Natural killer cell (primary cell): ENCODE measurements at regions not wholly inside any gene's neighbourhood (a gene's known extent, or its start where the extent isn't known, plus 50 kb on each side); places are given as distances from the start of the nearest gene placed in this dataset.

Experiments used
- ATAC-seq, 3 donors: fragments of 150-1000 bp in 2 of 3; fragments of 200-7000 bp in 1 of 3; cut with Tn5 transposase; 1 replicate in 1 of 3; 2 replicates in 2 of 3; pipeline ENCODE4 v1.10.0; 2021; ENCODE audit warnings: mild to moderate bottlenecking in 2 of 3, moderate library complexity in 2 of 3
- DNase-seq, 2 donors: peaks; one replicate each; pipeline versions ENCODE4 v3.0.0 to v3.0.0-alpha.2; 2013 to 2021; ENCODE audit warnings: mixed read lengths in 1 of 2
- H3K27ac ChIP-seq: one replicate; pipeline ENCODE4 v1.5.1; 2013; ENCODE audit warnings: mild to moderate bottlenecking, low read length
- H3K27me3 ChIP-seq: one replicate; pipeline ENCODE4 v1.6.1; 2013; ENCODE audit warnings: low read length; ENCODE audit not compliant: control insufficient read depth, insufficient read depth
- H3K36me3 ChIP-seq: one replicate; pipeline ENCODE4 v1.6.1; 2013; ENCODE audit warnings: low read length; ENCODE audit not compliant: control insufficient read depth, insufficient read depth
- H3K4me1 ChIP-seq: one replicate; pipeline ENCODE4 v1.6.1; 2013; ENCODE audit warnings: low read length; ENCODE audit not compliant: control insufficient read depth, insufficient read depth
- H3K4me3 ChIP-seq: one replicate; pipeline ENCODE4 v1.5.1; 2013; ENCODE audit warnings: low read length
- H3K9me3 ChIP-seq: one replicate; pipeline ENCODE4 v1.6.1; 2013; ENCODE audit warnings: low read length; ENCODE audit not compliant: control insufficient read depth, insufficient read depth
- H3K27ac Mint-ChIP-seq, 2 donors: one replicate each; pipeline ENCODE4 v1.8.0; 2022; ENCODE audit warnings: mild to moderate bottlenecking in 2 of 2, mixed read lengths in 2 of 2, moderate library complexity in 1 of 2
- H3K27me3 Mint-ChIP-seq, 2 donors: one replicate each; pipeline ENCODE4 v1.8.0; 2022; ENCODE audit warnings: low read depth in 2 of 2, mixed read lengths in 2 of 2
- H3K36me3 Mint-ChIP-seq: one replicate; pipeline ENCODE4 v1.8.0; 2022; ENCODE audit warnings: mixed read lengths
- H3K4me1 Mint-ChIP-seq, 2 donors: one replicate each; pipeline ENCODE4 v1.8.0; 2022; ENCODE audit warnings: mixed read lengths in 2 of 2
- H3K4me3 Mint-ChIP-seq: one replicate; pipeline ENCODE4 v1.8.0; 2022; ENCODE audit warnings: mild to moderate bottlenecking, moderate library complexity, mixed read lengths
- H3K9me3 Mint-ChIP-seq, 2 donors: one replicate each; pipeline ENCODE4 v1.8.0; 2022; ENCODE audit warnings: mixed read lengths in 2 of 2
- CTCF ChIP-seq: fragments of 200-600 bp; IDR thresholded peaks from one replicate; pipeline ENCODE4 v1.8.0; 2022; ENCODE audit warnings: antibody characterized with exemption
- WGBS: methylation state at CpG from one replicate; pipeline ENCODE4 v1.1.7; 2013; ENCODE audit warnings: missing lambda C conversion rate; ENCODE audit not compliant: insufficient coverage; 5-methylcytosine and 5-hydroxymethylcytosine counted together
- intact Hi-C: fragments of 100-400 bp; cut with micrococcal nuclease; formaldehyde crosslinking; loops from one replicate; pipeline ENCODE4 v1.14.2; 2022

DNA sequence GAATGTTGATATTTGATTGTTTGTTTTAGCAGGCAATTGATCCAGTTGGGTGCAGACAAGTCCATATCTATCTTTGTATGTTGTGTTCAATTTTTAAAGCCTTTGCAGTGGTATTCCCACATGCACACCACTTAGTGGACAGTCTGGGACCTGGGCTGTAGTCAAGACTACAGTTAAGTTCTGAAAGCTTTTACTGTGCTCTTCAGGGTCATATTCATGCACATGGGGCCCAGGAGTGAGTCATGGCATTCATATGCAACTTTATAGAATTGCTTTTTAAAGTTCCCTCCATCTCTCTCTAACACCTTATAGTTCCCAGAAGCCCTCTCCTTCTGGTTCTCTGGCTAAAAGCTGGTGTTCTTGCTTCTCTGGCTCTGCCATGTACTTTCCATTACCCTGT, 228.2 kb upstream of the CCNH start:
- intact Hi-C loops, result no loop called here

DNA sequence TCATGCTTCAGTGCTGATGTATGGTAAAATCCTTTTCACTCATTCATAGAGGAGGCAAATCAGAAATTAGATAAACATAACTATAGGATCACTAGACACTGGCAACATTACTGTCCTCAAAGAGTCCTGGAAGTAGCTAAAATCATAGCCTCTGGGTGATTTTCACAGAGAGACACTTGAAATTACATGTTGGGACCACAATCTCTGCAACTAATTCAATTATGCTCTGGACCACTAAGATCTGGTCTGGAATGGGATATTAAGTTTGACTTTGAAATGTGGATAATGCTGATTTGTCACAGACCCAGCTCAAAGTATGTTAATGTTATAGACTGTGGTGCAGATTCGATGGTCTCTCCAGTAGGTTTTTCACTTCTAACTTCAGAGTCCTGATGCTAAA, 214.6 kb upstream of the CCNH start:
- intact Hi-C loops, result no loop called here
- H3K9me3 Mint-ChIP-seq, result peaks cover 3 to 7% of the 10 kb centered on the region in 2 donors
- H3K4me1 Mint-ChIP-seq, result no peaks in the 10 kb centered on the region
- H3K9me3 ChIP-seq, result no peaks in the 10 kb centered on the region
- WGBS, result 75% methylated on average over 1 of the region's 1 CpG
- H3K27me3 ChIP-seq, result no peaks in the 10 kb centered on the region
- DNase-seq (no peak), ATAC-seq (no peak)
- no peak overlapping the region for H3K27ac ChIP-seq
- no peaks in the 10 kb centered on the region for H3K4me1 ChIP-seq
- H3K27me3 Mint-ChIP-seq, result no peaks in the 10 kb centered on the region
- TF ChIP-seq CTCF, result no peak
- no peak overlapping the region for H3K27ac Mint-ChIP-seq
- no peaks in the 10 kb centered on the region for H3K36me3 ChIP-seq
- no peak overlapping the region for H3K4me3 ChIP-seq
- H3K4me3 Mint-ChIP-seq, result no peak overlapping the region
- H3K36me3 Mint-ChIP-seq, result no peaks in the 10 kb centered on the region

More for the DNA sequence above, 228.2 kb upstream of the CCNH start:
- DNase-seq (no peak), ATAC-seq (no peak)
- Histone ChIP-seq H3K27ac (no peak overlapping the region), H3K9me3 (no peaks in the 10 kb centered on the region), H3K27me3 (no peaks in the 10 kb centered on the region), H3K36me3 (no peaks in the 10 kb centered on the region), H3K4me3 (no peak overlapping the region), H3K4me1 (no peaks in the 10 kb centered on the region)
- Mint-ChIP-seq H3K27ac (no peak overlapping the region), H3K4me1 (no peaks in the 10 kb centered on the region), H3K27me3 (no peaks in the 10 kb centered on the region), H3K36me3 (no peaks in the 10 kb centered on the region), H3K4me3 (no peak overlapping the region), H3K9me3 (peaks cover 4 to 6% of the 10 kb centered on the region in 2 donors)
- TF ChIP-seq CTCF, result no peak

- WGBS, result no CpG with 5 or more reads among the region's 1 CpG
- TF ChIP-seq CTCF, result no peak
- no peak overlapping the region for H3K4me3 ChIP-seq
- H3K27ac ChIP-seq, result no peak overlapping the region
- no peak overlapping the region for H3K27ac Mint-ChIP-seq
- H3K4me1 Mint-ChIP-seq, result no peaks in the 10 kb centered on the region
- ATAC-seq, result no peak
- no peak for DNase-seq
- H3K9me3 ChIP-seq, result no peaks in the 10 kb centered on the region
- H3K4me1 ChIP-seq, result no peaks in the 10 kb centered on the region
- H3K36me3 ChIP-seq, result no peaks in the 10 kb centered on the region
- H3K27me3 ChIP-seq, result no peaks in the 10 kb centered on the region
- no peak overlapping the region for H3K4me3 Mint-ChIP-seq
- H3K9me3 Mint-ChIP-seq, result peaks cover 2 to 10% of the 10 kb centered on the region in 2 donors
- no peaks in the 10 kb centered on the region for H3K27me3 Mint-ChIP-seq
- no peaks in the 10 kb centered on the region for H3K36me3 Mint-ChIP-seq
- intact Hi-C loops, result no loop called here
Measured at GRCh38 chr5:87608385-87608784, 195.7 kb upstream of the CCNH start.

DNA sequence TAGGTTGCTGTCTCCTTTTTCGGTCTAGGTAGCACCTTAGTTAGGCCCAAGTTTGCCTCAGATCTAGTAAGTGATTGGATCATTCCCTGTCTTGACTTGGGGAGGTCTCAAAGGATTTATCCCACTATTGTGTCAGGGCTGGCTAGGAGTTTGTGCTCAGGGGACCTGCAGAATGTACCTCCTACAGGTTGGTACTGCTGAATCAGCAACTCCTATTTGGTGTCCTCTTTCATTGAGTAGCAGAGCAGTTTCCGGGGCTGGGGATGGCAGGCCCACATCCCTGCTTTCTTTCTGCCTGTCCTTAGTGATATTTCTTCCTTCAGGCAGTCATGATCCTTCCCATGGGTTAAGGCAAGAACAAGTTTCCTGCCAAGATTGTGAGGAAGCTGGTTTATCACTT, 192.9 kb upstream of the CCNH start:
- Mint-ChIP-seq H3K27me3 (no peaks in the 10 kb centered on the region), H3K27ac (no peak overlapping the region), H3K36me3 (no peaks in the 10 kb centered on the region), H3K4me1 (no peaks in the 10 kb centered on the region), H3K9me3 (peaks cover 3 to 10% of the 10 kb centered on the region in 2 donors), H3K4me3 (no peak overlapping the region)
- Histone ChIP-seq H3K9me3 (peaks cover 3% of the 10 kb centered on the region), H3K4me1 (no peaks in the 10 kb centered on the region), H3K27ac (no peak overlapping the region), H3K4me3 (no peak overlapping the region), H3K36me3 (no peaks in the 10 kb centered on the region), H3K27me3 (no peaks in the 10 kb centered on the region)
- no peak for ATAC-seq
- 73% methylated on average over 2 of the region's 2 CpGs for WGBS
- DNase-seq, result no peak
- TF ChIP-seq CTCF, result no peak
- intact Hi-C loops, result no loop called here
